Gastroesophageal sphincter (tissue), 4 donors: ENCODE measurements at regions not wholly inside any gene's neighbourhood (a gene's known extent, or its start where the extent isn't known, plus 50 kb on each side); places are given as distances from the start of the nearest gene placed in this dataset.

ENCODE experiments used
- ATAC-seq: fragments of 150-250 bp; one replicate; pipeline ENCODE4 v1.9.1; 2016; ENCODE audit warnings: mild to moderate bottlenecking, moderate library complexity
- H3K27ac ChIP-seq, 4 donors: fragments of 200-600 bp; sonication (generic) in 3 of 4; 1 replicate in 3 of 4; 2 replicates in 1 of 4; pipeline ENCODE4 v1.5.1; 2016 to 2019
- H3K27me3 ChIP-seq: fragments of 200-600 bp; sonication (generic); one replicate; pipeline ENCODE4 v1.5.1; 2019
- H3K36me3 ChIP-seq, 2 donors: fragments of 200-600 bp; sonication (generic); one replicate each; pipeline ENCODE4 v1.5.1; 2019; ENCODE audit warnings: control low read depth in 1 of 2
- H3K4me1 ChIP-seq, 3 donors: fragments of 200-600 bp; sonication (generic); 1 replicate in 2 of 3; 2 replicates in 1 of 3; pipeline ENCODE4 v1.5.1; 2016 to 2019; ENCODE audit warnings: control low read depth in 2 of 3
- H3K4me3 ChIP-seq, 2 donors: fragments of 200-600 bp; sonication (generic); one replicate each; pipeline ENCODE4 v1.5.1; 2019; ENCODE audit warnings: mild to moderate bottlenecking in 1 of 2, moderate library complexity in 1 of 2
- H3K9me3 ChIP-seq, 3 donors: fragments of 200-600 bp; sonication (generic); one replicate each; pipeline ENCODE4 v1.5.1; 2017 to 2019; ENCODE audit warnings: control low read depth in 2 of 3
- EP300 ChIP-seq: sonication (generic); formaldehyde crosslinking; IDR thresholded peaks from one replicate; pipeline ENCODE4 v1.6.1; 2017; ENCODE audit warnings: antibody characterized with exemption, mild to moderate bottlenecking
- POLR2A ChIP-seq, 2 donors: fragments of 450-650 bp; IDR thresholded peaks; one replicate each; pipeline ENCODE4 v1.6.1; 2017; ENCODE audit warnings: antibody characterized with exemption in 2 of 2, mild to moderate bottlenecking in 2 of 2, moderate library complexity in 1 of 2
- POLR2AphosphoS5 ChIP-seq: sonication (generic); formaldehyde crosslinking; IDR thresholded peaks from one replicate; pipeline ENCODE4 v1.6.1; 2017; ENCODE audit warnings: antibody characterized with exemption
- WGBS, 2 donors: methylation state at CpG; one replicate each; pipeline ENCODE4 v1.1.5; 2018; ENCODE audit warnings: low coverage in 1 of 2; 5-methylcytosine and 5-hydroxymethylcytosine counted together
- TF ChIP-seq, protein P1 (sequence below), 4 experiments: fragments of 200-600 bp in 2 of 4; fragments of 450-650 bp in 2 of 4; sonication (generic) in 1 of 4; IDR thresholded peaks; one replicate each; pipeline ENCODE4 v1.5.1; 2017 to 2019; ENCODE audit warnings: antibody characterized with exemption in 4 of 4, mild to moderate bottlenecking in 2 of 4, moderate library complexity in 2 of 4

DNA sequence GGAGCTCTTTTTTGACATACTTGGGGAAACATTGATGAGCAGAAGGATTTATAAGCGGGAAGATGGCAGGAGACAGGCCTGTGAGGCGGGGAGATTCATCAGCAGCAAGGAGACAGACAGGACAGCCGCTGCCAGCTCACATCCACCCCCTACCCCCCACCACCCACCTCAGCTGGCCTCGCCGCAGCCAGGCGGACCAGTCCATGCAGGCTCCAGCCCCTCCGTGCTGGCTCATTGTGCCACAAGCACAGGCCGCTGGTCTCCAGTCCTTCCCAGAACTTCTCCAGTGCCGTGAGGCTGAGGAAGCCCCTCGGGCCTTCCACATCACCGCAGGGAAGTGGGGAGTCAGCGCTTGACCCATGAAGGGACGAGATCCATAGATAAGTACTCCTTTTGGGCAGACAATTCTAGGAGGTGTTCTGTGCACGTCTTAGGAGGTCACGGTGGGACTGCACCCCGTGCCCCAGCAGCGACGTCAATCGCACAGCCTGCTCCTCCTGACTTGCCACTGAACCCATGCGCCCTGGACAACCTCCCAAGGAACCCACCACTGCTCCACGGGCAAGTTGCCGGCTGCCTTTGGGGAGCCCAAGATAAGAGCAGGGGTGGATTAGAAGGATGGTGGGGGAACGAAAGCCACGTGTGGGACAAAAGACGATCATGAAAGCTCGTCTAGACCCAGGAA is 323.6 kb downstream of the C16orf95 start:
- H3K4me3 ChIP-seq = no peak overlapping the region
- no peaks in the 10 kb centered on the region for H3K36me3 ChIP-seq
- no peaks in the 10 kb centered on the region for H3K4me1 ChIP-seq
- 65% methylated on average over 5 of the region's 26 CpGs; no CpG with 5 or more reads in 1 of the 2 donors for WGBS, 2 donors
- no peak for TF ChIP-seq POLR2A (IDR thresholded peaks at IDR 0.05)
- TF ChIP-seq, protein P1, sequence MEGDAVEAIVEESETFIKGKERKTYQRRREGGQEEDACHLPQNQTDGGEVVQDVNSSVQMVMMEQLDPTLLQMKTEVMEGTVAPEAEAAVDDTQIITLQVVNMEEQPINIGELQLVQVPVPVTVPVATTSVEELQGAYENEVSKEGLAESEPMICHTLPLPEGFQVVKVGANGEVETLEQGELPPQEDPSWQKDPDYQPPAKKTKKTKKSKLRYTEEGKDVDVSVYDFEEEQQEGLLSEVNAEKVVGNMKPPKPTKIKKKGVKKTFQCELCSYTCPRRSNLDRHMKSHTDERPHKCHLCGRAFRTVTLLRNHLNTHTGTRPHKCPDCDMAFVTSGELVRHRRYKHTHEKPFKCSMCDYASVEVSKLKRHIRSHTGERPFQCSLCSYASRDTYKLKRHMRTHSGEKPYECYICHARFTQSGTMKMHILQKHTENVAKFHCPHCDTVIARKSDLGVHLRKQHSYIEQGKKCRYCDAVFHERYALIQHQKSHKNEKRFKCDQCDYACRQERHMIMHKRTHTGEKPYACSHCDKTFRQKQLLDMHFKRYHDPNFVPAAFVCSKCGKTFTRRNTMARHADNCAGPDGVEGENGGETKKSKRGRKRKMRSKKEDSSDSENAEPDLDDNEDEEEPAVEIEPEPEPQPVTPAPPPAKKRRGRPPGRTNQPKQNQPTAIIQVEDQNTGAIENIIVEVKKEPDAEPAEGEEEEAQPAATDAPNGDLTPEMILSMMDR (IDR thresholded peaks at IDR 0.05) = no peak
- no peak for TF ChIP-seq EP300
- TF ChIP-seq POLR2AphosphoS5 = no peak
- peaks cover 98% of the 10 kb centered on the region for H3K27me3 ChIP-seq
- no peak overlapping the region for H3K27ac ChIP-seq
- no peak for ATAC-seq
- H3K9me3 ChIP-seq = no peaks in the 10 kb centered on the region

DNA sequence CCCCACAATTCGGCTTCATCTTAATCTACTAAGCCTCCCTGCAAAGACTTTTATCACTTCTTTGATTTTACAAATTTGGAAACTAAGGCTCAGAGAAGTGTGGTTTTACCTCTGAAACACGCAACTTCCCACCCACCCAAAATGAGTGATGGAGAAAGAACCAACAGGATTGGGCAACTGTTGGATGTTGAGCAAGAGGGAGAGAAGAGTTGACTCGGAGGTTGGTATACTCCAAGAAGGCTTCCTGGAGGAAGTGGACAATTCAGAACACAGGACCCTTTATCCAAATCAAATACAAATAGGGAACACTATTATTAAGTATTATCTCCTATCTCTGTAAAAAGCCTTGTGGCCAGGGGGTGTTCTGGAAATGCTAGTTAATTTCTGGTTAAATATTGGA is 323.0 kb downstream of the C16orf95 start:
- WGBS, 2 donors = 71 to 85% methylated on average over 3 of the region's 3 CpGs
- H3K27me3 ChIP-seq = peaks cover 98% of the 10 kb centered on the region
- no peak overlapping the region for H3K4me3 ChIP-seq
- no peaks in the 10 kb centered on the region for H3K9me3 ChIP-seq
- H3K4me1 ChIP-seq = no peaks in the 10 kb centered on the region
- TF ChIP-seq, protein P1 (IDR thresholded peaks at IDR 0.05) = no peak
- TF ChIP-seq POLR2A (IDR thresholded peaks at IDR 0.05) (no peak), POLR2AphosphoS5 (no peak), EP300 (no peak)
- no peak for ATAC-seq
- H3K36me3 ChIP-seq = no peaks in the 10 kb centered on the region
- no peak overlapping the region for H3K27ac ChIP-seq

DNA sequence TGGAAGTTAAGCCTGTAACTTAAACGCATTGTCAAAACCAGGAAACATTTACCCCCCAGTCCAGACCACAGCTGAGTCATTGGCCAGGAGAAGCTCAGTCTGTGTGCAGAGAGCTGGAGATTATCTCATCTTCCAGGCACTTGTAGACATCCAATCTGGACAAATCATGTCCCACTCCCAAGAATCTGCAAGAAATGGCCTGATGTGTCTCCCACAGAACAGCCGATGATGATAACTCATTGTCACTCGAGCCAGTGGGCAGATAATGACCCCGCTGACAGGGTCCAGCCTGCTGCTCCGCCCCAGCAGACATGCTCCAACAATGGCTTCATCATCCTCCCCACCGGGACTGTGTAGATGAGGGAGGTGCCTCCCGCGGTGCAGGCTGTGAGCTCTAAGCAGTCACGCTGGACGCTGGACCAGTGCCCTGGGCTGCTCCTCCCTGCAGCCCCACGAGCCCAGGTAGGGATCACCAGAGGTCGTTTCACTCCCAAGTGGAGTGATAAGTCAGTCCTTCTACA is 322.5 kb downstream of the C16orf95 start:
- WGBS, 2 donors = 3% methylated on average over 5 of the region's 12 CpGs; no CpG with 5 or more reads in 1 of the 2 donors
- ATAC-seq = no peak

DNA sequence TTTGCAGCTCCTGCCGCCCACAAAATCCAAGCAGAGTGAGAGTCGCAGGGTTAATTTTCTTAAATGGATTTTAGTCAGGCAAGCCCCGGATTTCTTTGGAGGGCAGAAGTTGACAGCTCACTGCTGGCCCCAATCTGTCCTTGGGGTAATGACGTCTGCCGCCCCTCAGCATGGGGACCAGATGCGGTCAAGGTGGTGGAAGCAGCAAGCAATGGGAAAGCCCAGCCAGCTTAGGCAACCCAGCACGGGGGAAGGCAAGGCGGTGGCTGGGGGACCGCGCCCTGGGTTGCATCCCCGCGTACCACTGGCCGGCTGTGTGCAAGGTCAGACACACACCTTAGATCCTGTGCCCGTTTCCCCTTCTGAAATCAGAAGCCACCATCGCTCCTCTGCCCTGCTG is 321.7 kb downstream of the C16orf95 start:
- Histone ChIP-seq H3K36me3 (no peaks in the 10 kb centered on the region), H3K4me1 (no peaks in the 10 kb centered on the region), H3K4me3 (no peak overlapping the region), H3K27ac (no peak overlapping the region), H3K9me3 (peaks cover 0 to 11% (median 0%) of the 10 kb centered on the region in 3 donors), H3K27me3 (peaks cover 98% of the 10 kb centered on the region)
- 18 to 24% methylated on average over 2 of the region's 15 CpGs for WGBS, 2 donors
- no peak for ATAC-seq
- no peak for TF ChIP-seq POLR2A (IDR thresholded peaks at IDR 0.05)
- TF ChIP-seq POLR2AphosphoS5 = no peak
- TF ChIP-seq EP300 = no peak
- TF ChIP-seq, protein P1 (IDR thresholded peaks at IDR 0.05) = no peak

More for the DNA sequence above, 322.5 kb downstream of the C16orf95 start:
- Histone ChIP-seq H3K27ac (no peak overlapping the region), H3K4me1 (no peaks in the 10 kb centered on the region), H3K9me3 (peaks cover 0 to 4% (median 0%) of the 10 kb centered on the region in 3 donors), H3K4me3 (no peak overlapping the region), H3K36me3 (no peaks in the 10 kb centered on the region), H3K27me3 (peaks cover 98% of the 10 kb centered on the region)
- no peak for TF ChIP-seq POLR2AphosphoS5
- TF ChIP-seq EP300 = no peak
- TF ChIP-seq POLR2A (IDR thresholded peaks at IDR 0.05) = no peak
- TF ChIP-seq, protein P1 (IDR thresholded peaks at IDR 0.05) = no peak

DNA sequence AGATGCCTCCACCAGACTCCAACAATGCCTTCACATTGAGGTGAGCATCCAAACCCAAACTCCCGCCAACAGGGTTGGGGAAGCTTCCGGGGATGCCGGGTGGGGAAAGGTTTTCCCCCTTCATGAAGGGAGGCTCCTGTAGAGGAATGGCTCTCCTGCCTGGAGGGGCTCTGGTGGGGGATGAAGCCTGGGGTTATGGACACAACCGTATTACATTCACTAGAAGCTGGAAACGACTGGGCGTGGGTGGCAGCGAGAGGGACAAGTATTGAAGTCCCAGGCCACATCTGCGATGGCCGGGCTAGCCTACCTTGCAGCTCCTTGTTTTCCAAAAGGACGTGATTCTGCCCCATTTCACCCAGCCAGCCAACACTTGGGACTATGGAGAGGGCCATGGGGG is 321.1 kb downstream of the C16orf95 start:
- Histone ChIP-seq H3K27me3 (peaks cover 92% of the 10 kb centered on the region), H3K4me3 (no peak overlapping the region), H3K4me1 (no peaks in the 10 kb centered on the region), H3K27ac (no peak overlapping the region), H3K36me3 (no peaks in the 10 kb centered on the region), H3K9me3 (peaks cover 0 to 17% (median 0%) of the 10 kb centered on the region in 3 donors)
- TF ChIP-seq POLR2A (IDR thresholded peaks at IDR 0.05) (no peak), EP300 (no peak), POLR2AphosphoS5 (no peak)
- TF ChIP-seq, protein P1 (IDR thresholded peaks at IDR 0.05) = no peak
- 80 to 92% methylated on average over 1 to 2 of the region's 10 CpGs for WGBS, 2 donors
- no peak for ATAC-seq
